WERI-Rb-1 (cell line): ENCODE measurements at regions not wholly inside any gene's neighbourhood (a gene's known extent, or its start where the extent isn't known, plus 50 kb on each side); places are given as distances from the start of the nearest gene placed in this dataset.

Source experiments
- DNase-seq: peaks from one replicate; pipeline ENCODE4 v3.0.0-alpha.2; 2020
- H3K27ac ChIP-seq: fragments of 250-450 bp; sonication (Bioruptor Pico); 2 replicates; pipeline ENCODE4 v1.5.1; 2020; ENCODE audit warnings: mild to moderate bottlenecking, moderate library complexity
- H3K27me3 ChIP-seq: fragments of 250-450 bp; sonication (Bioruptor Pico); 2 replicates; pipeline ENCODE4 v1.5.1; 2021; ENCODE audit warnings: mild to moderate bottlenecking, low read depth, moderate library complexity; ENCODE audit not compliant: insufficient read depth, severe bottlenecking
- H3K36me3 ChIP-seq: fragments of 250-450 bp; sonication (Bioruptor Pico); 2 replicates; pipeline ENCODE4 v1.5.1; 2020; ENCODE audit warnings: mild to moderate bottlenecking, moderate library complexity
- H3K4me3 ChIP-seq: 2 replicates; pipeline ENCODE4 v1.5.1; 2011; ENCODE audit warnings: low read depth, mild to moderate bottlenecking, control low read depth, low read length
- H3K9me3 ChIP-seq: fragments of 250-450 bp; sonication (Bioruptor Pico); 2 replicates; pipeline ENCODE4 v1.5.1; 2021; ENCODE audit warnings: mild to moderate bottlenecking, moderate library complexity; ENCODE audit not compliant: severe bottlenecking
- TF ChIP-seq, protein P1 (sequence below): IDR thresholded peaks from 2 replicates; pipeline ENCODE4 v1.5.1; 2011; ENCODE audit warnings: low read depth, mild to moderate bottlenecking, control low read depth, inconsistent platforms, low read length

DNA sequence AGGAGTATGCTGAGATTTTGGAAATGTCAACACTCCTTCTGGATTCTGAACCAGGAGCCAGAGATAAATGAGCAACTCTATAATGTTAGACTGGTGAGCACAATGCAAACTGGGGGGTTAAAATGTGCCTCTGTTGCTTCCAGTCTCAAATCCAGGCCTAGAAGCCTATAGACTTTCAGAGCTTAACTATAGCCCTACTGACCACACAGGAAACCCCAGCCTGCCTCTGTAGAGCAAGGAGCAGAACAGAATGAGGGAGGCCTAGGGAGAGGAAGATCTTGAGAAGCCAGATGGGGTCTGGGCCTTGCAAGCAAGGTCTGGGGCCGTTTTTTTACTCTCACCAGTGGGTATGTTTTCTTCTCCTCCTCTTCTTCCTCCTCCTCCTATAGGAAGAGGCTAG, 225.4 kb upstream of the KITLG start:
- no peak overlapping the region for H3K27ac ChIP-seq

GRCh38 chr12:88805286-88805685, 225.0 kb upstream of the KITLG start:
- H3K36me3 ChIP-seq = no peaks in the 10 kb centered on the region
- TF ChIP-seq, protein P1, sequence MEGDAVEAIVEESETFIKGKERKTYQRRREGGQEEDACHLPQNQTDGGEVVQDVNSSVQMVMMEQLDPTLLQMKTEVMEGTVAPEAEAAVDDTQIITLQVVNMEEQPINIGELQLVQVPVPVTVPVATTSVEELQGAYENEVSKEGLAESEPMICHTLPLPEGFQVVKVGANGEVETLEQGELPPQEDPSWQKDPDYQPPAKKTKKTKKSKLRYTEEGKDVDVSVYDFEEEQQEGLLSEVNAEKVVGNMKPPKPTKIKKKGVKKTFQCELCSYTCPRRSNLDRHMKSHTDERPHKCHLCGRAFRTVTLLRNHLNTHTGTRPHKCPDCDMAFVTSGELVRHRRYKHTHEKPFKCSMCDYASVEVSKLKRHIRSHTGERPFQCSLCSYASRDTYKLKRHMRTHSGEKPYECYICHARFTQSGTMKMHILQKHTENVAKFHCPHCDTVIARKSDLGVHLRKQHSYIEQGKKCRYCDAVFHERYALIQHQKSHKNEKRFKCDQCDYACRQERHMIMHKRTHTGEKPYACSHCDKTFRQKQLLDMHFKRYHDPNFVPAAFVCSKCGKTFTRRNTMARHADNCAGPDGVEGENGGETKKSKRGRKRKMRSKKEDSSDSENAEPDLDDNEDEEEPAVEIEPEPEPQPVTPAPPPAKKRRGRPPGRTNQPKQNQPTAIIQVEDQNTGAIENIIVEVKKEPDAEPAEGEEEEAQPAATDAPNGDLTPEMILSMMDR = no peak
- no peak overlapping the region for H3K27ac ChIP-seq
- DNase-seq = no peak
- H3K27me3 ChIP-seq = no peaks in the 10 kb centered on the region
- no peaks in the 10 kb centered on the region for H3K9me3 ChIP-seq
- no peak overlapping the region for H3K4me3 ChIP-seq

More for the DNA sequence above, 225.4 kb upstream of the KITLG start:
- H3K9me3 ChIP-seq = no peaks in the 10 kb centered on the region
- no peaks in the 10 kb centered on the region for H3K36me3 ChIP-seq
- TF ChIP-seq, protein P1 = no peak
- H3K4me3 ChIP-seq = no peak overlapping the region
- DNase-seq = no peak
- H3K27me3 ChIP-seq = no peaks in the 10 kb centered on the region

GRCh38 chr12:88802096-88802706, 221.9 kb upstream of the KITLG start:
- TF ChIP-seq, protein P1 = no peak
- Histone ChIP-seq H3K27me3 (no peaks in the 10 kb centered on the region), H3K27ac (no peak overlapping the region), H3K36me3 (no peaks in the 10 kb centered on the region), H3K4me3 (no peak overlapping the region), H3K9me3 (no peaks in the 10 kb centered on the region)
- no peak for DNase-seq

DNA sequence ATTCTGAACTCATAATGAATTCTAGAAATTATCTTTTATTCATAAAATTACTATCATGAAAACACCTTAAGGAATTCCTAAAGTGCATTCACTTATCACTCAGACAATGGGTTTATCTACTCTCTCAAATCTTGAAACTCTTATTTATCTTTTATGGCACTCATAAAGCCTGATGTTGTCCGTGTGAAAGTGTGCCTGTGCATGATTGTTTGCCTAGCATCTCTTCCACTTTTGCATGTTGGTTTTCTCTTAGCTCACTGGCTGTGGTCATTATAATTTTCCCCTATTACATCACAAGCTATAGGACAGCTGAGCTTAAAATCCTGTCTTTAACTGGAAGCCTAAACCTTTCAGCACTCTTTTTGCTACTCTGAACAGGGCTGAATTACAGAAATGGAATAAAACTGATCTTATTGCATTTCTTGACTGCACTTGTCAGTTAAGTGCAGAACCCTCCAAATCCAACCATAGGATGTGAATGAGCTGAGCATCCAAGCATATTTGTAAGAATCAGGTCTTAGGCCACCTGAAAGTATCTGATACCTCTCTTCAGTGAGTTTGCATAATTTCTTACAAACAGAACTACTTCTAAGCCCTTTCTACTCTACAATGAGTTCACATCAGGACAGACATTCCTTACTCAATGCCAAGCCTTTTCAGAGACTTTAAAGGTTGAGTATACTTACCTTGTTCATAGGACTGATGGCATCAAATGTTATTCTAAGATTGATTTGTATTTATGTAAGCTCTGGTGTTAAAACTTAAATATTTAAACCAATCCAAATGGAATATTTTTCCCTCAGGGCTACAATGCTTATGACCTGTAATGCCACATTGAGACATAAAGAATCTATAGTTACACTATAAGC, 221.2 kb upstream of the KITLG start:
- Histone ChIP-seq H3K27me3 (no peaks in the 10 kb centered on the region), H3K27ac (no peak overlapping the region), H3K4me3 (no peak overlapping the region), H3K36me3 (no peaks in the 10 kb centered on the region), H3K9me3 (no peaks in the 10 kb centered on the region)
- TF ChIP-seq, protein P1 = no peak
- DNase-seq = no peak

- Histone ChIP-seq H3K27ac (no peak overlapping the region), H3K9me3 (no peaks in the 10 kb centered on the region), H3K27me3 (no peaks in the 10 kb centered on the region), H3K36me3 (no peaks in the 10 kb centered on the region), H3K4me3 (no peak overlapping the region)
- DNase-seq = no peak
- TF ChIP-seq, protein P1 = no peak
These were observed 212.8 kb upstream of the KITLG start for GRCh38 chr12:88793096-88793495.
